Muscle layer of duodenum (tissue), 2 donors: ENCODE measurements at regions not wholly inside any gene's neighbourhood (a gene's known extent, or its start where the extent isn't known, plus 50 kb on each side); places are given as distances from the start of the nearest gene placed in this dataset.

Experiments
- H3K27ac ChIP-seq: one replicate; pipeline ENCODE4 v1.7.0; 2013; ENCODE audit warnings: mild to moderate bottlenecking, low read length
- H3K27me3 ChIP-seq: one replicate; pipeline ENCODE4 v1.7.0; 2013; ENCODE audit warnings: low read depth, mild to moderate bottlenecking, control low read depth, low read length
- H3K36me3 ChIP-seq, 2 donors: one replicate each; pipeline ENCODE4 v1.7.0; 2013; ENCODE audit warnings: low read length in 2 of 2, control low read depth in 1 of 2, mild to moderate bottlenecking in 1 of 2; ENCODE audit not compliant: insufficient read depth in 2 of 2, control insufficient read depth in 1 of 2
- H3K4me1 ChIP-seq, 2 donors: one replicate each; pipeline ENCODE4 v1.7.0; 2013; ENCODE audit warnings: low read length in 2 of 2, mild to moderate bottlenecking in 2 of 2, control low read depth in 1 of 2, moderate library complexity in 1 of 2; ENCODE audit not compliant: insufficient read depth in 2 of 2, control insufficient read depth in 1 of 2
- H3K4me3 ChIP-seq, 2 donors: one replicate each; pipeline ENCODE4 v1.7.0; 2013; ENCODE audit warnings: low read length in 2 of 2, low read depth in 1 of 2, mild to moderate bottlenecking in 1 of 2
- H3K9me3 ChIP-seq, 2 donors: one replicate each; pipeline ENCODE4 v1.7.0; 2013; ENCODE audit warnings: low read length in 2 of 2, control low read depth in 1 of 2, mild to moderate bottlenecking in 1 of 2; ENCODE audit not compliant: control insufficient read depth in 1 of 2
- donor health status: healthy.

- Histone ChIP-seq H3K36me3 (no peaks in the 10 kb centered on the region), H3K27me3 (no peaks in the 10 kb centered on the region)
Observed at GRCh38 chr13:47004027-47004426, 107.2 kb upstream of the HTR2A start.

GRCh38 chr13:47000165-47000564, 103.3 kb upstream of the HTR2A start:
- H3K4me3 ChIP-seq: no peak overlapping the region
- H3K9me3 ChIP-seq: no peaks in the 10 kb centered on the region
- no peaks in the 10 kb centered on the region for H3K4me1 ChIP-seq
- H3K36me3 ChIP-seq: no peaks in the 10 kb centered on the region
- H3K27ac ChIP-seq: no peak overlapping the region
- no peaks in the 10 kb centered on the region for H3K27me3 ChIP-seq

More at GRCh38 chr13:47004027-47004426, 107.2 kb upstream of the HTR2A start:
- Histone ChIP-seq H3K4me1 (no peaks in the 10 kb centered on the region), H3K4me3 (no peak overlapping the region), H3K27ac (no peak overlapping the region), H3K9me3 (no peaks in the 10 kb centered on the region)

DNA sequence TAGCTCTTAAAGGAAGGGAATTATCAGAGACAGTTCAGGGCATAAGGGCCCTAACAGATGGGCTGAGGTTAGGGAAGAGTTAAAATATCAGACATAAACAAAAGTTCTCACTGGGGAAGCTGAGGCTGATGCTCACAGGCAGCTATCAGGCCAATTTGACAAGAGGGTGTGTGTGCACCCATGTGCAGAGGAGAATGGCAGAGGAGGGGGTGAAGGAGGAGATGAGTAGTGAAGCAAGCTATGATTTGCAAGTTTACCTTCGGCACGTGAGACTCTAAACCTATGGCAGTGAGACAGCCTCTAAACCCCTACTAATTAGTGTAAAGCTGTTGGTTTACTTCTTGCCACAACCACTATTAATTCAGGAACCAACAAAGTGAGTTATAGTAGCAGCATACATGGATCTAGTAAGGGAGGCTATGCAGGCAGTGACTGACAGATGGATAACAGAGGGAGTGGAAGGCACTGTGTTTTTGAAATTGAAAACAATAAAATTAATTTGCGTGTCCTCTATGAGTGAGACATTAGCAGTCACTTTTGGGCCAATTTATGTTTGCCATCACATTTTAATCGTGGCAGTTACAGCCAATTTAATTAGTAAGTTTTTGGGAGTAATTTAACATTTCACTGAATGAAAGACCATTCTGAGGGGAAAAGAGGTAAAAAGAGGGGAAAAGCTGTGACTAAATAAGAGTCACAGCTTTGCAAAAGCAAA, 99.6 kb upstream of the HTR2A start:
- Histone ChIP-seq H3K9me3 (no peaks in the 10 kb centered on the region), H3K27ac (no peak overlapping the region), H3K27me3 (no peaks in the 10 kb centered on the region), H3K4me3 (no peak overlapping the region), H3K4me1 (no peaks in the 10 kb centered on the region), H3K36me3 (no peaks in the 10 kb centered on the region)

GRCh38 chr13:46995874-46996273, 99.0 kb upstream of the HTR2A start:
- no peaks in the 10 kb centered on the region for H3K27me3 ChIP-seq
- H3K9me3 ChIP-seq: no peaks in the 10 kb centered on the region
- H3K27ac ChIP-seq: no peak overlapping the region
- no peaks in the 10 kb centered on the region for H3K4me1 ChIP-seq
- no peak overlapping the region for H3K4me3 ChIP-seq
- H3K36me3 ChIP-seq: no peaks in the 10 kb centered on the region

DNA sequence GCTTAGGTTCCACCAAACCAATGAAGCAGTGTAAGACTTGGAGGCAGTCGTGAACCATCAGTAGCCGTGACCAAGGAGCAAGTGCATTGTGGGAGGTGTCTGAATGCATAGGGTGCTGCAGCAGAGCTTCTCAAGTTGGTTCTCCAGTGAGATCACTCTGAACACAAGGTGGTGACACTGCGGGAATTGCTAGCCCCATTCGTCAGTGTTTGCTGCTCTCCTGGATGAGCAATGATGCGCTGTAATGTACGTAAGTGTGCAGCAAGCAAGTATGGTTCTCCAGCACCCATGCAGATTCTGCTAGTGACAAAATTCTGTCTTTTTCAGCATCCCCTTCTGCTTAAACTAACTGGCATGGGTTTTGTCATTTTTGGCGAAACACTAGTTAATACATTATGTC, 97.6 kb upstream of the HTR2A start:
- no peaks in the 10 kb centered on the region for H3K9me3 ChIP-seq

GRCh38 chr13:46992383-46992952, 95.6 kb upstream of the HTR2A start:
- Histone ChIP-seq H3K4me1 (no peaks in the 10 kb centered on the region), H3K36me3 (no peaks in the 10 kb centered on the region), H3K9me3 (no peaks in the 10 kb centered on the region), H3K4me3 (no peak overlapping the region), H3K27me3 (no peaks in the 10 kb centered on the region), H3K27ac (no peak overlapping the region)

More for the DNA sequence above, 97.6 kb upstream of the HTR2A start:
- no peaks in the 10 kb centered on the region for H3K27me3 ChIP-seq
- no peak overlapping the region for H3K4me3 ChIP-seq
- H3K36me3 ChIP-seq: no peaks in the 10 kb centered on the region
- H3K27ac ChIP-seq: no peak overlapping the region
- H3K4me1 ChIP-seq: no peaks in the 10 kb centered on the region

DNA sequence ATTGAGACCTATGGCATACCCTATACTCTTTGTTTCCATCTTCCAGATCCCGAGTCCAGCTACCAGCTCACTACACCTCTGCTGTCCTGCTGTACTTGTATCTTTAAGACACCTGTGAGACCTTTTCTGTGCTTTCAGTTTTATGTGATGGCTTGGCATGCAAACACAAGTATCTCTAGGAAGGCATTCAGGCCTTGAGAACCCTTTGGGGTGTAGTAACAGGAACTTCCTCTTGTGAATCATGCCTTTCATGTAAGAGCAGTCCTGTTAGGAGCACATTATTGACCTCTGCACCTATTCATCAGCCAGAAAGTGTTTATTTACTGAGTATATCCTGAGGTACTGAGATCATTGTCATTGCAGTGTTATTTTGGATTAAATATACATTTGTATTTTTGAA, 87.0 kb upstream of the HTR2A start:
- Histone ChIP-seq H3K27ac (no peak overlapping the region), H3K4me3 (no peak overlapping the region), H3K36me3 (no peaks in the 10 kb centered on the region)

DNA sequence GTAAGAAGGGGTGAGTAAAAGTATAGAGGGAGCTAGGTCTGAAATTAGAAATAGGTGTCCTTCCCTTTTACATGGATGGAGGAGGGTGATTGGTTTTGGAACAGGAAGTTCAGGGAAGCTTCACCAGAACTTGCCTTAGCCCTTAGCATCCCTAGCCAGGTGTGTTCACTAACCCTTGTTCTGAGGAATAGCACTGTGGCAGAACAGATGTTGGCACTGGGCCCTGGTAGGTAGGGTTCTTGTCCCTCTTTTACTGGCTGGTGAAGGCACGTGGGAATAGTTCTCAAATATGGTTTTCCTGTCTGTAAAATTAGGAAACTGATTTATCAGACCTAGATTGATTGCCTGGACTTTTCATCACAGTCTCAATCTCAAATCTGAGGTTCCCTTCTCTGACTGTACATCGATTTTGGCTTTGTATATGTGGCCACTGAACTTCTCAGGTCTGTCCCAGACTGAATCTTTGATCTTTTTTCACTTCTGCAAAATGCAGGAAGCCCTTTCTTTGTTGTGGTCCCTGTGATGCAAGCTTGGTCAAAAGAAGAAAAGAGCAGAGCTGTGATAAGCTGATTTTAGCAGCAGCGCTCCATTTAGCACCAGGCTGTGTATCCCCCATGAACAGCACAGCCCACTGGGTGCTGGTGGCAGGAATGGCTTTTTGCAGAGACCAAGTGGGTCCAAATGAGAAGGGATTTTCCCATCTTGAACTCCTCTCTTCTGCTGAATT, 86.2 kb upstream of the HTR2A start:
- Histone ChIP-seq H3K27ac (no peak overlapping the region), H3K36me3 (no peaks in the 10 kb centered on the region), H3K4me3 (no peak overlapping the region), H3K4me1 (no peaks in the 10 kb centered on the region), H3K9me3 (no peaks in the 10 kb centered on the region), H3K27me3 (no peaks in the 10 kb centered on the region)

More for the DNA sequence above, 87.0 kb upstream of the HTR2A start:
- Histone ChIP-seq H3K27me3 (no peaks in the 10 kb centered on the region), H3K9me3 (no peaks in the 10 kb centered on the region), H3K4me1 (no peaks in the 10 kb centered on the region)

DNA sequence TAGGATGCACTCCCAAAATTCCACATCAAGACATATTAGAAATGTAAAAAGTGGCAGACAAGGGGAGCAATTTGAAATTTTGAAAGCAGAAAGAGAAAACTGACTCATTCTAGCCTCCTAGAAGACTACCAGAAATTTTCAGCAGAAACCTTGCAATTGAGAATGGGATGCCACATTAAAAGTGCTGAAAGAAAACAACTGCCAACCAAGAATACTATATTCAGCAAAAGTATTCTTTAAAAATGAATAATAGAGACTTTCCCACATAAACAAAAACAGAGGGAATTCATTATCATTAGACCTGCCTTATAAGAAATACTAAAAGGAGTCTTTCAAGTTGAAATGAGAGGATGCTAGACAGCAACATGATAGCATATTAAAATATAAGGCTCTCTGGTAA, 78.3 kb upstream of the HTR2A start:
- Histone ChIP-seq H3K4me1 (no peaks in the 10 kb centered on the region), H3K36me3 (no peaks in the 10 kb centered on the region), H3K27me3 (no peaks in the 10 kb centered on the region), H3K27ac (no peak overlapping the region), H3K9me3 (peaks cover 4 to 9% of the 10 kb centered on the region in 2 donors), H3K4me3 (no peak overlapping the region)

DNA sequence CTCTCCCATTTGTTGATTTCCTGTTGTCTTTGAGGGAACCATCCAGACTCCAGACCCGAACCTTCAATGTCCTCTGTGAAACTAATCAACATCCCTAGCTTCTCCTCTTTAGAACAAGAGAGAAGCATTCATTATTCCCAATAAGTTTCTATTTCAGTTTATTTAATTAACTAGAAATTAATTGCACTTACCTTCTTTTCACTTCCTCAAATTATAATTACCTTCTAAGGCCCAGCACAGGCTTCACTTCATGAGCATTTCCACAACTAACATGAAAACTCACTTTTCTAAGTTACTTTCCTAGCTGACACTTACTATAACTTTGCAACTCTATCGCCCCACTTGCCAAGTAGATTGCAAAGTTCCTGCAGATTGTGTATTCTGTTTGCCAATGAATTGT, 71.6 kb upstream of the HTR2A start:
- H3K9me3 ChIP-seq: no peaks in the 10 kb centered on the region
- no peaks in the 10 kb centered on the region for H3K27me3 ChIP-seq
- H3K4me1 ChIP-seq: no peaks in the 10 kb centered on the region
- no peak overlapping the region for H3K4me3 ChIP-seq
- no peak overlapping the region for H3K27ac ChIP-seq
- H3K36me3 ChIP-seq: no peaks in the 10 kb centered on the region

- Histone ChIP-seq H3K9me3 (no peaks in the 10 kb centered on the region), H3K27ac (no peak overlapping the region)
Observed at GRCh38 chr13:46964789-46965527, 68.1 kb upstream of the HTR2A start.

More at GRCh38 chr13:46964789-46965527, 68.1 kb upstream of the HTR2A start:
- H3K4me1 ChIP-seq: no peaks in the 10 kb centered on the region
- no peaks in the 10 kb centered on the region for H3K27me3 ChIP-seq
- no peaks in the 10 kb centered on the region for H3K36me3 ChIP-seq
- no peak overlapping the region for H3K4me3 ChIP-seq
